Neuronal stem cell (in vitro differentiated cells): ENCODE measurements at regions not wholly inside any gene's neighbourhood (a gene's known extent, or its start where the extent isn't known, plus 50 kb on each side); places are given as distances from the start of the nearest gene placed in this dataset.
A peak's percentile ranks its signal among the peaks of the same experiment; 100 is the strongest.

Source experiments
- DNase-seq: peaks from one replicate; pipeline ENCODE4 v3.0.0-alpha.2; 2013; ENCODE audit warnings: low spot score
- H2AFZ ChIP-seq: one replicate; pipeline ENCODE4 v1.6.1; 2013; ENCODE audit warnings: mild to moderate bottlenecking, low read length, inconsistent platforms
- H2AK5ac ChIP-seq: 2 replicates; pipeline ENCODE4 v1.6.1; 2013; ENCODE audit warnings: low read depth, mild to moderate bottlenecking, inconsistent platforms, low read length, moderate library complexity, mixed read lengths
- H2BK120ac ChIP-seq: 2 replicates; pipeline ENCODE4 v1.6.1; 2013; ENCODE audit warnings: low read depth, mild to moderate bottlenecking, inconsistent platforms, low read length, moderate library complexity, mixed read lengths
- H2BK12ac ChIP-seq: one replicate; pipeline ENCODE4 v1.6.1; 2013; ENCODE audit warnings: low read length, inconsistent platforms
- H2BK15ac ChIP-seq: 2 replicates; pipeline ENCODE4 v1.6.1; 2013; ENCODE audit warnings: mild to moderate bottlenecking, low read length, inconsistent platforms, mixed read lengths
- H2BK5ac ChIP-seq: one replicate; pipeline ENCODE4 v1.6.1; 2013; ENCODE audit warnings: inconsistent platforms, mild to moderate bottlenecking, low read length, moderate library complexity
- H3K14ac ChIP-seq: one replicate; pipeline ENCODE4 v1.6.1; 2013; ENCODE audit warnings: low read length, inconsistent platforms
- H3K18ac ChIP-seq: 2 replicates; pipeline ENCODE4 v1.6.1; 2013; ENCODE audit warnings: low read length, inconsistent platforms
- H3K23ac ChIP-seq: 2 replicates; pipeline ENCODE4 v1.6.1; 2013; ENCODE audit warnings: low read depth, mild to moderate bottlenecking, mixed read lengths, low read length, inconsistent platforms; ENCODE audit not compliant: poor library complexity
- H3K27ac ChIP-seq: replicated peaks from 3 replicates; pipeline ENCODE4 v1.5.1; 2013; ENCODE audit warnings: low read length, inconsistent platforms
- H3K27me3 ChIP-seq, 3 experiments: 2 replicates each; pipeline ENCODE4 v1.6.1; 2013; ENCODE audit warnings: low read length in 3 of 3, mild to moderate bottlenecking in 2 of 3, inconsistent platforms in 1 of 3, low read depth in 1 of 3, mixed read lengths in 1 of 3, moderate library complexity in 1 of 3; ENCODE audit not compliant: control insufficient read depth in 3 of 3, insufficient read depth in 3 of 3
- H3K36me3 ChIP-seq, 2 donors: replicated peaks in 1 of 2; 2 replicates each; pipeline ENCODE4 v1.6.1; 2013; ENCODE audit warnings: low read length in 2 of 2; ENCODE audit not compliant: control insufficient read depth in 2 of 2, insufficient read depth in 2 of 2
- H3K4ac ChIP-seq: 2 replicates; pipeline ENCODE4 v1.6.1; 2013; ENCODE audit warnings: inconsistent platforms, mild to moderate bottlenecking, low read length, moderate library complexity
- H3K4me1 ChIP-seq, 2 donors: 1 replicate in 1 of 2; 2 replicates in 1 of 2; pipeline ENCODE4 v1.6.1; 2013; ENCODE audit warnings: low read length in 2 of 2, low read depth in 1 of 2; ENCODE audit not compliant: control insufficient read depth in 2 of 2, insufficient read depth in 1 of 2
- H3K4me2 ChIP-seq: one replicate; pipeline ENCODE4 v1.6.1; 2013; ENCODE audit warnings: mild to moderate bottlenecking, low read length, inconsistent platforms; ENCODE audit not compliant: insufficient read depth, poor library complexity, severe bottlenecking
- H3K4me3 ChIP-seq, 2 donors: 2 replicates each; pipeline ENCODE4 v1.5.1; 2013; ENCODE audit warnings: low read length in 2 of 2, mild to moderate bottlenecking in 2 of 2, inconsistent platforms in 1 of 2, moderate library complexity in 1 of 2
- H3K79me1 ChIP-seq: one replicate; pipeline ENCODE4 v1.6.1; 2013; ENCODE audit warnings: low read depth, mild to moderate bottlenecking, inconsistent platforms, low read length, moderate library complexity
- H3K9ac ChIP-seq: one replicate; pipeline ENCODE4 v1.6.1; 2013; ENCODE audit warnings: mild to moderate bottlenecking, low read depth, low read length, inconsistent platforms; ENCODE audit not compliant: poor library complexity
- H3K9me3 ChIP-seq, 2 donors: replicated peaks in 1 of 2; 2 replicates each; pipeline versions ENCODE3 to v1.6.1; 2013; ENCODE audit warnings: low read length in 2 of 2, mild to moderate bottlenecking in 2 of 2, inconsistent platforms in 1 of 2, low read depth in 1 of 2, mixed read lengths in 1 of 2, moderate library complexity in 1 of 2; ENCODE audit not compliant: control insufficient read depth in 2 of 2, insufficient read depth in 1 of 2
- H4K8ac ChIP-seq: one replicate; pipeline ENCODE4 v1.6.1; 2013; ENCODE audit warnings: low read depth, mild to moderate bottlenecking, inconsistent platforms, low read length, moderate library complexity
- H4K91ac ChIP-seq: one replicate; pipeline ENCODE4 v1.6.1; 2013; ENCODE audit warnings: low read length, low read depth, mild to moderate bottlenecking, inconsistent platforms; ENCODE audit not compliant: poor library complexity
- WGBS, 2 donors: extraction: QIAGEN DNeasy Blood & Tissue Kit; methylation state at CpG; one replicate each; pipeline ENCODE4 v1.1.7; 2013; ENCODE audit warnings: missing lambda C conversion rate in 2 of 2, mixed read lengths in 1 of 2; ENCODE audit not compliant: insufficient read length in 2 of 2, insufficient replicate concordance in 1 of 2; ENCODE audit errors: extremely low coverage in 2 of 2; 5-methylcytosine and 5-hydroxymethylcytosine counted together

- no peaks in the 10 kb centered on the region for H3K27me3 ChIP-seq
- H3K9ac ChIP-seq: peak overlapping the region; percentile 15
- H2BK5ac ChIP-seq: no peak overlapping the region
- H3K18ac ChIP-seq: peak overlapping the region; percentile 80
- WGBS, 2 donors: no CpG with 5 or more reads among the region's 12 CpGs
- peaks cover 0 to 13% of the 10 kb centered on the region in 2 donors for H3K9me3 ChIP-seq
- H3K4me2 ChIP-seq: no peak overlapping the region
- no peaks in the 10 kb centered on the region for H3K36me3 ChIP-seq
- H2BK120ac ChIP-seq: peak overlapping the region; percentile 55
- no peak for DNase-seq
- no peak overlapping the region for H3K23ac ChIP-seq
- peaks cover 8 to 42% of the 10 kb centered on the region in 2 donors for H3K4me1 ChIP-seq
- no peak overlapping the region for H3K4ac ChIP-seq
- peak overlapping the region; percentile 75 for H2AFZ ChIP-seq
- peak overlapping the region; percentile 15 for H2AK5ac ChIP-seq
- H2BK12ac ChIP-seq: no peak overlapping the region
- H4K8ac ChIP-seq: peak overlapping the region; percentile 87
- H4K91ac ChIP-seq: no peak overlapping the region
- peak overlapping the region; percentile 8 for H2BK15ac ChIP-seq
- H3K14ac ChIP-seq: no peak overlapping the region
- no peak overlapping the region for H3K4me3 ChIP-seq
- H3K27ac ChIP-seq: peak overlapping the region; percentile 61
- H3K79me1 ChIP-seq: no peaks in the 10 kb centered on the region
Observed at GRCh38 chr11:121241343-121242211, 51.0 kb upstream of the SC5D start.
